ENCODE measurements at regions not wholly inside any gene's neighbourhood (a gene's known extent, or its start where the extent isn't known, plus 50 kb on each side); places are given as distances from the start of the nearest gene placed in this dataset.
"Not testable (repeated sequence)": the region's sequence is repeated elsewhere in the genome, so short reads cannot be mapped to it uniquely, and the experiment has no call there.

DNA sequence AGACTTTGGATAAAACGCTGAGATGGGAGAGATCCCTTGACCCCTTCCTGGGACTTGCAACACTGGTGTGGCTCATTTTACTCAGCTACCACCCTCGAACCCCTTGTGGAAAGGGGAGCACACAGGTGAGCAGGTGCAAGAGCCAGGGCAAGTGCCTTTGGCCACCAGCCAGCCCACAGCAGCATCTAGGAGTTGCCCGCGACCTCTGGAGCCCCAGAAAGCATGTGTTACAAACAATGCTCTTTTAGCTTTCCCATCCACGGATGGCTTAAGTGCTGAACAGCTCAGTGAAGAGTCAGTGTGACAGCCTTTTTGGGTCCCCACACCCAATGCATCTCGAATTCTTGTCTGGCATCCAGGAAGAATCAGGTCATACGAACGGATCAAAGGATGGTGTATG lies 197.8 kb downstream of the MEMO1 start:
- DNase-seq: no peak

- peak; percentile 23 for DNase-seq
Observed at GRCh38 chr2:31812051-31812798, 198.6 kb downstream of the MEMO1 start.

- no peak for DNase-seq
Observed at GRCh38 chr2:31811482-31811881, 199.3 kb downstream of the MEMO1 start.

- no peak for DNase-seq
Observed at GRCh38 chr2:31810200-31810917, 200.4 kb downstream of the MEMO1 start.

GRCh38 chr2:31805688-31806087 lies 205.1 kb downstream of the MEMO1 start:
- DNase-seq: no peak

DNA sequence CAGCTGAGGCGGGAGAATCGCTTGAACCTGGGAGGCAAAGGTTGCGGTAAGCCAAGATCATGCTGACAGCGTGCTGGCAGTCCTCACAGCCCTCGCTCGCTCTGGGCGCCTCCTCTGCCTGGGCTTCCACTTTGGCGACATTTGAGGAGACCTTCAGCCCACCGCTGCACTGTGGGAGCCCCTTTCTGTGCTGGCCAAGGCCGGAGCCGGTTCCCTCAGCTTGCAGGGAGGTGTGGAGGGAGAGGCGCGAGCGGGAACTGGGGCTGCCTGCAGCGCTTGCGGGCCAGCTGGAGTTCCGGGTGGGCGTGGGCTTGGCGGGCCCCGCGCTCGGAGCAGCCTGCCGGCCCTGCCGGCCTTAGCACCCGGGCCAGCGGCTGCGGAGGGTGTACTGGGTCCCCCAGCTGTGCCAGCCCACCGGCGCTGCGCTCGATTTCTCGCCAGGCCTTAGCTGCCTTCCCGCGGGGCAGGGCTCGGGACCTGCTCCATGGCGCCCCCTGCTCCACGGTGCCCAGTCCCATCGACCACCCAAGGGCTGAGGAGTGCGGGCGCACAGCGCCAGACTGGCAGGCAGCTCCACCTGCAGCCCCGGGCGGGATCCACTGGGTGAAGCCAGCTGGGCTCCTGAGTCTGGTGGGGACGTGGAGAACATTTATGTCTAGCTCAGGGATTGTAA lies 207.2 kb downstream of the MEMO1 start:
- not testable (repeated sequence) for DNase-seq

GRCh38 chr2:31802711-31803110 lies 208.1 kb downstream of the MEMO1 start:
- no peak for DNase-seq

DNA sequence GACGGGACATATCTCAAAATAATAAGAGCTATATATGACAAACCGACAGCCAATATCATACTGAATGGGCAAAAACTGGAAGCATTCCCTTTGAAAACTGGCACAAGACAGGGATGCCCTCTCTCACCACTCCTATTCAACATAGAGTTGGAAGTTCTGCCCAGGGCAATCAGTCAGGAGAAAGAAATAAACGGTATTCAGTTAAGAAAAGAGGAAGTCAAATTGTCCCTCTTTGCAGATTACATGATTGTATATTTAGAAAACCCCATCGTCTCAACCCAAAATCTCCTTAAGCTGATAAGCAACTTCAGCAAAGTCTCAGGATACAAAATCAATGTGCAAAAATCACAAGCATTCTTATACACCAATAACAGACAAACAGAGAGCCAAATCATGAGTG lies 211.5 kb downstream of the MEMO1 start:
- not testable (repeated sequence) for DNase-seq

- DNase-seq: no peak
Observed at GRCh38 chr2:31788273-31788672, 207.5 kb upstream of the SRD5A2 start.

- DNase-seq: no peak
Observed at GRCh38 chr2:31785876-31786275, 205.1 kb upstream of the SRD5A2 start.

DNA sequence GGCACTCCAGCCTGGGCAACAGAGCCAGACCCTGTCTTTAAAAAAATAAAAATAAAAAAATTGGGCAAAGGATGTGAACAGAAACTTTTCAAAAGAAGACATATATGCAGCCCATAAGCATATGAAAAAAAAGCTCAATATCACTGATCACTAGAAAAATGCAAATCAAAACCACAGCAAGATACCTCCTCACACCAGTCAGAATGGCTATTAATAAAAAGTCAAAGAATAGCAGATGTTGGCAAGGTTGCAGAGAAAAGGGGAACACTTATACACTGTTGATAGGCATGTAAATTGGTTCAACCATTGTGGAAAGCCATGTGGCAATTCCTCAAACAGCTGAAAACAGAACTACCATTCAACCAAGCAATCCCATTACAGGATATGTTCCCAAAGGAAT lies 204.1 kb upstream of the SRD5A2 start:
- no peak for DNase-seq

- not testable (repeated sequence) for DNase-seq
Observed at GRCh38 chr2:31783446-31784091, 202.8 kb upstream of the SRD5A2 start.

DNA sequence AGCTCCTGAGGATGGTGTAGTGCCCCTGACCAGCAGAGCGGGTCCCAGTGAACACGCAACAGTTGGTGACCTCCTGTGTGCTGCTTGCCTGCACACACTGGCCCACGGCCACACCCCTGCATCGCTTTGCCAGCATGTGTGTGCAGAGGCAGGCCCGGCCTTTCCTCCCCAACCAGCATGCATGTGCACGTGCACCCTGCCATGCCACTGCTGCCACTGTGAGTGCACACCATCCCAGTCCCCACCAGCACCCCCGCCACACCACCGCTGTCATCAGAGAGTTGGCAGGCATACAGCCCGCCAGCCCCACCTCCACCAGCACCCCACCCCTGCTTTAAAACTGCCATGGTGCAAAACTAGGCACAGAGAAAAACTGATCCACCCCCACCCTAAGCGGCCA lies 197.4 kb upstream of the SRD5A2 start:
- DNase-seq: no peak

DNA sequence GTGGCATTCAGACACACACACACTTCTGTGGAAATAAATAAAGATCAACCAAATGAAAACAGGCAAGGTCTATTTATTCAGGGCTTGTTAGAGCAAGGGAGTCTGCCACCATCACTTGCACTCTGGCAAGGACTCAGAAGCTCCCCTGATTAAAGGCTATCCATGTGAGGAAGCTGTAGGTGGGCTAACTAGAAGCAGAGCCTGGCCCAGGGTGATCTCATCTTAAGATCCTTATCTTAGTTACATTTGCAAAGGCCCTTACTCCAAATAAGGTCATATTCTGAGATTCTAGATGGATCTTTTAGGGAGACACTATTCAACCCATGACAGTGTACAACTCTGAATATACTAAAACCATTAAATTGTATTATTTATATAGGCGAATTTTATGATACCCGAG lies 190.0 kb upstream of the SRD5A2 start:
- DNase-seq: no peak

GRCh38 chr2:31765078-31765945 lies 184.6 kb upstream of the SRD5A2 start:
- no peak for DNase-seq

- no peak for DNase-seq
Observed at GRCh38 chr2:31764169-31764568, 183.4 kb upstream of the SRD5A2 start.

GRCh38 chr2:31762085-31762484 lies 181.3 kb upstream of the SRD5A2 start:
- no peak for DNase-seq

DNA sequence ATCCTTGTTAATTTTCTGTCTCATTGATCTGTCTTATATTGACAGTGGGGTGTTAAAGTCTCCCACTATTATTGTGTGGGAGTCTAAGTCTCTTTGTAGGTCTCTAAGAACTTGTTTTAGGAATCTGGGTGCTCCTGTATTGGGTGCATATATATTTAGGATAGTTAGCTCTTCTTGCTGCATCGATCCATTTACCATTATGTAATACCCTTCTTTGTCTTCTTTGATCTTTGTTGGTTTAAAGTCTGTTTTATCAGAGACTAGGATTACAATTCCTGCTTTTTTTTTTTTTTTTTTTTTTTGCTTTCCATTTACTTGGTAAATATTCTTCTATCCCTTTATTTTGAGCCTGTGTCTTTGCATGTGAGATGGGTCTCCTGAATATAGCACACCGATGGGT lies 176.6 kb upstream of the SRD5A2 start:
- DNase-seq: not testable (repeated sequence)

DNA sequence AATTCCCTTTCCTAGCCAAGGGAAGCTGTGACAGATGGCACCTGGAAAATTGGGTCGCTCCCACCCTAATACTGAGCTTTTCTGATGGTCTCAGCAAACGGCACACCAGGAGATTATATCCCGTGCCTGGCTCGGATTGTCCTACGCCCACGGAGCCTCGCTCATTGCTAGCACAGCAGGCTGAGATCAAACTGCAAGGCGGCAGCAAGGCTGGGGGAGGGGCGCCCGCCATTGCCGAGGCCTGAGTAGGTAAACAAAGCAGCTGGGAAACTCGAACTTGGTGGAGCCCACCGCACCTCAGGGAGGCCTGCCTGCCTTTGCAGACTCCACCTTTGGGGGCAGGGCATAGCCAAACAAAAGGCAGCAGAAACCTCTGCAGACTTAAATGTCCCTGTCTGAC lies 168.0 kb upstream of the SRD5A2 start:
- DNase-seq: not testable (repeated sequence)

- no peak for DNase-seq
Observed at GRCh38 chr2:31748041-31748440, 167.3 kb upstream of the SRD5A2 start.

DNA sequence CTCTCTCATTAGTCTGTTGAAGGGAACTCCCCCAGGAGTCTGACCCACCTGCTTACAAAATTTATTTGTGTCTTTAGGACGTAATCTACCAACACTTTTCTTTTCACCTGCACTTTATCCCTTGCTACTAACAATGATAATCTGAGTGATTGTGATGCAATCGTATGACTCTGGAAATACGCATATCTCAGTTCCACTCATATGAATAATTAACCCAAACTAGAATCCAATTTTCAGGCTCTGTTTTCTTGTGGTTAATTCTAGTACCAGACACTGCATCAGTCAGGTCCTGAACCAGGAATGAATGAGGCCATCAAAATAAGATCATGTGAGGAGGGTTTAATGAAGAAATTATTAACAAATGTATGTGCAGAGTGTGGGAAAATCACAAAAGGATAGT lies 158.4 kb upstream of the SRD5A2 start:
- DNase-seq: no peak

DNA sequence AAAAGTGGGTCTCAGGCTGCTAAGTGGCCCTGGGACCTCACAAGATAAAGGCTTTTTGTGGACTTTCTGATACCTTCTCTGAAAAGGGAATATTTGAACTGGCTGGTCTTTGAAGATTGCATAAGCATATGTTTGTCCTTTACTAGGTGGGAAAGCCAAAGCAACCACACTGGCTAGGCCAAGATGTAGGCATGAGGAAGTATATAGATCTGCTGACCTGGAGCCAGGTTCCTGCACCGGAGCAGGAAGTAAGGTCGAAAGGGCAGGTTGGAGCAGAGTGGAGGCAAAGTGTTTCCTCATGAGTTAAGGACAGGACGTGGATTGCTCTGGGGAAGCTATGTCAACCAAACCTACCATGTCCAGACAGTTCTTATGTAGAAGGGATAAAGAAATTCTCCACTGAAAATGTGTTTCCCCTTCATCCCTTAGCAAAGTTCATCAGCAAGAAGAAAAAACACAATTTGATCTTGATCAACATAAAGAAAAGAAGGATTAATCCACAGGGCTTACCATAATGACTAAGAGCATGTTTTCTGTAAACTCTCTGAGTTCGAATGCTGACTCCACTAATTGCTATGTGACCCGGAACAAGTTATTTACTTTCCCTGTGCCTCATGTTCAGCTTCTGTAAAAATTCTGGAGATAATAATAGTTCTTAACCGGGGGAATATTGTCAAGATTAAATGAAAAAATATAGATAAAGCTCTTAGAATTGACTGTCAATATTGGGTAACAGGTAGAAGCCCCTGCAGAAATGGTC lies 156.1 kb upstream of the SRD5A2 start:
- DNase-seq: no peak
